Small intestine (tissue), 7 donors: ENCODE measurements at regions not wholly inside any gene's neighbourhood (a gene's known extent, or its start where the extent isn't known, plus 50 kb on each side); places are given as distances from the start of the nearest gene placed in this dataset.

Experiments
- DNase-seq, 2 donors: peaks; one replicate each; pipeline versions ENCODE4 v3.0.0 to v3.0.0-alpha.2; 2013
- FAIRE-seq: peaks from 2 replicates; lab custom pipeline; 2012; peaks lifted over from hg19 to GRCh38; lab: Jason Lieb, UNC
- H3K27ac ChIP-seq, 3 donors: one replicate each; pipeline ENCODE4 v1.5.1; 2013; ENCODE audit warnings: low read length in 2 of 3, mild to moderate bottlenecking in 2 of 3, control low read depth in 1 of 3, inconsistent platforms in 1 of 3, low read depth in 1 of 3, moderate library complexity in 1 of 3
- H3K27me3 ChIP-seq, 3 donors: one replicate each; pipeline ENCODE4 v1.6.1; 2013; ENCODE audit warnings: low read length in 3 of 3, inconsistent platforms in 1 of 3; ENCODE audit not compliant: control insufficient read depth in 3 of 3, insufficient read depth in 3 of 3
- H3K36me3 ChIP-seq, 3 donors: one replicate each; pipeline ENCODE4 v1.6.1; 2013; ENCODE audit warnings: low read length in 3 of 3, inconsistent platforms in 1 of 3, low read depth in 1 of 3, mild to moderate bottlenecking in 1 of 3, moderate library complexity in 1 of 3; ENCODE audit not compliant: control insufficient read depth in 3 of 3, insufficient read depth in 2 of 3
- H3K4me1 ChIP-seq, 3 donors: one replicate each; pipeline ENCODE4 v1.6.1; 2013; ENCODE audit warnings: low read length in 2 of 3, inconsistent platforms in 1 of 3, low read depth in 1 of 3, mild to moderate bottlenecking in 1 of 3, moderate library complexity in 1 of 3; ENCODE audit not compliant: control insufficient read depth in 3 of 3, insufficient read depth in 2 of 3
- H3K4me3 ChIP-seq, 3 donors: one replicate each; pipeline ENCODE4 v1.5.1; 2013; ENCODE audit warnings: low read length in 3 of 3, control low read depth in 1 of 3, inconsistent platforms in 1 of 3, low read depth in 1 of 3, mild to moderate bottlenecking in 1 of 3, moderate library complexity in 1 of 3
- H3K9me3 ChIP-seq, 2 donors: one replicate each; pipeline ENCODE4 v1.6.1; 2013; ENCODE audit warnings: low read depth in 1 of 2, low read length in 1 of 2; ENCODE audit not compliant: control insufficient read depth in 2 of 2, insufficient read depth in 1 of 2
- WGBS, 3 donors: extraction: QIAGEN DNeasy Blood & Tissue Kit; methylation state at CpG; one replicate each; pipeline ENCODE4 v1.1.7; 2013; 5-methylcytosine and 5-hydroxymethylcytosine counted together
- donor health status: healthy with polysubstance abuse.
- donor health status: control.
- donor health status: control.
- donor health status: Bipolar disorder and iron deficiency.
- donor health status: healthy.

DNA sequence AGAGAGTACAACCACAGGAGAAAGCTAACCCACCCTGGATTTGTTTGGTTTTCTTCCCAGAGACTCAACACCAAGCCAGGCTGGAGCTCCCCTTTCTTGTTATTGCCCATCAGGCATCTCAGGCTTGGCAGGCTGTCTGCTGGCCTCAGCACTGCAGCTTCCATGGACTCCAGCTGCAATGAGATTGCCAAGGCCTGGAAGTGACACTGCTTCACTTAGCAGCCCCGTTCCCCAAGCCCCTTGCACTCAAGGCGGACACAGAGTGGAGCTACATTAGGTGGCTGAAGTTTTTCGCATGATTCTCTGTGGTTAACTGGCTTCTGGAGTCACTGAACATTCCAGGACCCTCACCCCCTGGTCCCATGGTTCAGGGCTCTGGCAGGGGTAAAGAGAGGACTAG lies 163.1 kb upstream of the GDF10 start:
- H3K36me3 ChIP-seq: no peaks in the 10 kb centered on the region
- no peaks in the 10 kb centered on the region for H3K27me3 ChIP-seq
- no peak for DNase-seq
- H3K9me3 ChIP-seq: no peaks in the 10 kb centered on the region
- H3K4me1 ChIP-seq: no peaks in the 10 kb centered on the region
- H3K4me3 ChIP-seq: no peak overlapping the region
- FAIRE-seq: no peak
- no peak overlapping the region for H3K27ac ChIP-seq
- 80 to 83% (median 82%) methylated on average over 3 of the region's 3 CpGs for WGBS, 3 donors

DNA sequence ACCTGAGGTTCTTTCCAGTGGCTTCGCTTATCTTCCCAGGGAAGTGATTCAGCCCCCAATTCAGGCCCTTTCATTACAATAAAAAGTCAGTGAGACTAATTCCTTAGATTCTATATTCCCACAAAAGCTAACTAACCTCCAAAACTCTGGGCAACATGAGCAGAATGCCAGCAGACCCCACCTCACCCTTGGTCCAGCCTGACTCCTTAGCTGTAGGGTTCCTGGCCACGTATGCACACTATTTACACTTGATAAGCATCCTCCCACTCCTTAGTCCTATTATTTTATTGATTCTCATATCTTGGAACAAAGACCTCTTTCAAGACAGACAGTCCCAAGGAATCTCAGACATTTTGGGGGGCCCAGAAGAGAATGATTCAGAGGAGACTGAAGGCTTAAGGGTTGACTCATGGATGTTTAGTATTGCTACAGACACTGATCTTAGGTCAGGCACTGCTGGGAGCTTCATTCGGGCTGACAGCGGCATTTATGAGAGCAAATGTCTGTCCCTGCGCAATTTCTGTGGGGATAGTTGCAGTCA lies 162.6 kb upstream of the GDF10 start:
- DNase-seq (no peak), FAIRE-seq (no peak)
- no peaks in the 10 kb centered on the region for H3K4me1 ChIP-seq
- no peak overlapping the region for H3K27ac ChIP-seq
- 68 to 78% (median 74%) methylated on average over 5 of the region's 5 CpGs for WGBS, 3 donors
- no peak overlapping the region for H3K4me3 ChIP-seq
- H3K9me3 ChIP-seq: no peaks in the 10 kb centered on the region
- no peaks in the 10 kb centered on the region for H3K27me3 ChIP-seq
- H3K36me3 ChIP-seq: no peaks in the 10 kb centered on the region

- no peak for DNase-seq
- H3K27ac ChIP-seq: no peak overlapping the region
- no peaks in the 10 kb centered on the region for H3K36me3 ChIP-seq
- no peaks in the 10 kb centered on the region for H3K4me1 ChIP-seq
- H3K27me3 ChIP-seq: no peaks in the 10 kb centered on the region
- H3K4me3 ChIP-seq: no peak overlapping the region
- FAIRE-seq: no peak
- WGBS, 3 donors: 70 to 74% (median 74%) methylated on average over 7 of the region's 7 CpGs
- no peaks in the 10 kb centered on the region for H3K9me3 ChIP-seq
Measured at GRCh38 chr10:47139121-47139520, 160.9 kb upstream of the GDF10 start.

DNA sequence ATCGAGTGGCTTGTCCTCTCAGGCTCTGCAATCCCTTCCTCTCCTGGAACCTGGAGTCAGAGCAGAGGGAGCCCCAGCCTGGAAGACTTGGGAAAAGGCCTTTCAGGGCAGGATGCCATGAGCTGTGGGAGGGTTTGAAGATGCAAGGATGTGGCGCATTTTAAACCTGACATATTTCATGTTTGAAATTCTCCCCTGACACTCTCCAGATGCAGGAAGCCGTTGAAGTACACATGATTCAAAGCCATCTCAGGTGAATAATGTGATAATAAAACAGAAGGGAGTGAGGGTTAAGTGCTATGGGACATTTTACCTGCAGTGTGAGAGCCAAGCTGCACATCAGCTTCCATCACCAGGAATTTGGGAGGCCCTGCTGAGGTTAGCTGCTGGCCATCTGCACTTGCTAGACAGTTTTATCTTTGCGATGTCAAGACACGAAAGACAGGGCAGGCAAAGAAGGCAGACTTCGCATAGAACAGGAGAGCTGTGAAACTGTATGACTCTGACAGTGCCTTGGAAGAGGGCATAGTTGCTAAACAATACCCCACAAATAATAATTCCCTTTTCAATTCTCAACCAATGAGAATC lies 159.1 kb upstream of the GDF10 start:
- FAIRE-seq (no peak), DNase-seq (no peak)
- Histone ChIP-seq H3K27me3 (no peaks in the 10 kb centered on the region), H3K9me3 (no peaks in the 10 kb centered on the region), H3K4me3 (no peak overlapping the region), H3K4me1 (no peaks in the 10 kb centered on the region), H3K27ac (no peak overlapping the region), H3K36me3 (no peaks in the 10 kb centered on the region)
- WGBS, 3 donors: 79 to 82% (median 79%) methylated on average over 6 of the region's 6 CpGs

- no peaks in the 10 kb centered on the region for H3K4me1 ChIP-seq
- H3K27me3 ChIP-seq: no peaks in the 10 kb centered on the region
- 86 to 92% (median 89%) methylated on average over 5 of the region's 5 CpGs for WGBS, 3 donors
- H3K9me3 ChIP-seq: no peaks in the 10 kb centered on the region
- H3K36me3 ChIP-seq: no peaks in the 10 kb centered on the region
- no peak for DNase-seq
- no peak for FAIRE-seq
- no peak overlapping the region for H3K4me3 ChIP-seq
- H3K27ac ChIP-seq: no peak overlapping the region
Measured at GRCh38 chr10:47141349-47141748, 158.6 kb upstream of the GDF10 start.

DNA sequence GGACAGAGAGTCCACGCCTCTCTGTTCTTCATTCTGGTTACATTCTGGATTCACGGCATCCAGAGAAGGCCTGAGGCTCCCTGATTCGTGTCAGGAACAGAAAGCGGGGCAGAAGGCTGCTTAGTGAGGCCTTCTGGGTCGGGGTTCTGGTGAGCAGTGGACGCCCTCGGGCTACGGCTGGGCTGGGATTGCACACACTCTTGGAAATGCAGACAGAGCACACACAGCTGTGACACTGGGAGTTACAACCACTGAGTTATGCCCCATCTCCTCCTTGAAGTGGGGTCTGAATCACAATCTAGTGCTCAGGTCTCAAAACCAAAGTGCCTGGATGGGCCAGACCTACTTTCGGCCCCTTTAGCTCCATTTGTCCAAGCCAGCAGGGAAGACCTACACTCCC lies 156.9 kb upstream of the GDF10 start:
- FAIRE-seq (no peak), DNase-seq (no peak)

GRCh38 chr10:47143473-47143872 lies 156.5 kb upstream of the GDF10 start:
- Histone ChIP-seq H3K4me1 (no peaks in the 10 kb centered on the region), H3K9me3 (no peaks in the 10 kb centered on the region), H3K27ac (no peak overlapping the region), H3K4me3 (no peak overlapping the region), H3K36me3 (no peaks in the 10 kb centered on the region), H3K27me3 (no peaks in the 10 kb centered on the region)
- DNase-seq (no peak), FAIRE-seq (no peak)
- WGBS, 3 donors: 60 to 91% (median 75%) methylated on average over 1 of the region's 1 CpG

More for the DNA sequence above, 156.9 kb upstream of the GDF10 start:
- no peaks in the 10 kb centered on the region for H3K9me3 ChIP-seq
- H3K4me1 ChIP-seq: no peaks in the 10 kb centered on the region
- 85 to 88% (median 86%) methylated on average over 9 of the region's 9 CpGs for WGBS, 3 donors
- no peak overlapping the region for H3K4me3 ChIP-seq
- no peak overlapping the region for H3K27ac ChIP-seq
- no peaks in the 10 kb centered on the region for H3K36me3 ChIP-seq
- H3K27me3 ChIP-seq: no peaks in the 10 kb centered on the region

- H3K9me3 ChIP-seq: no peaks in the 10 kb centered on the region
- WGBS, 3 donors: 93 to 96% (median 95%) methylated on average over 3 of the region's 3 CpGs
- DNase-seq: no peak
- no peak overlapping the region for H3K4me3 ChIP-seq
- H3K4me1 ChIP-seq: no peaks in the 10 kb centered on the region
- H3K27me3 ChIP-seq: no peaks in the 10 kb centered on the region
- no peaks in the 10 kb centered on the region for H3K36me3 ChIP-seq
- H3K27ac ChIP-seq: no peak overlapping the region
- FAIRE-seq: no peak
Measured at GRCh38 chr10:47144525-47144924, 155.5 kb upstream of the GDF10 start.
